ENCODE measurements at regions not wholly inside any gene's neighbourhood (a gene's known extent, or its start where the extent isn't known, plus 50 kb on each side); places are given as distances from the start of the nearest gene placed in this dataset.
A peak's percentile ranks its signal among the peaks of the same experiment; 100 is the strongest.
"Not testable (repeated sequence)": the region's sequence is repeated elsewhere in the genome, so short reads cannot be mapped to it uniquely, and the experiment has no call there.

GRCh38 chr4:143819029-143819428 is 86.3 kb downstream of the GYPE start:
- DNase-seq = no peak

- DNase-seq = not testable (repeated sequence)
Measured at GRCh38 chr4:143817866-143818265, 87.5 kb downstream of the GYPE start.

- not testable (repeated sequence) for DNase-seq
Measured at GRCh38 chr4:143815375-143815774, 90.0 kb downstream of the GYPE start.

- not testable (repeated sequence) for DNase-seq
Measured at GRCh38 chr4:143813431-143814154, 91.8 kb downstream of the GYPE start.

GRCh38 chr4:143791693-143792092 is 91.2 kb upstream of the FREM3 start:
- DNase-seq = not testable (repeated sequence)

GRCh38 chr4:143790425-143790824 is 90.0 kb upstream of the FREM3 start:
- DNase-seq = not testable (repeated sequence)

- not testable (repeated sequence) for DNase-seq
Measured at GRCh38 chr4:143789618-143790017, 89.1 kb upstream of the FREM3 start.

GRCh38 chr4:143784567-143784966 is 84.1 kb upstream of the FREM3 start:
- DNase-seq = no peak

- no peak for DNase-seq
Measured at GRCh38 chr4:143782521-143782920, 82.0 kb upstream of the FREM3 start.

- peak; percentile 6 for DNase-seq
Measured at GRCh38 chr4:143773998-143774895, 73.8 kb upstream of the FREM3 start.

GRCh38 chr4:143771269-143771668 is 70.8 kb upstream of the FREM3 start:
- no peak for DNase-seq

- no peak for DNase-seq
Measured at GRCh38 chr4:143768007-143768591, 67.6 kb upstream of the FREM3 start.

- DNase-seq = no peak
Measured at GRCh38 chr4:143763587-143763986, 63.1 kb upstream of the FREM3 start.

GRCh38 chr4:143762511-143762910 is 62.0 kb upstream of the FREM3 start:
- DNase-seq = no peak
